Stimulated activated naive B cell treated with anti-CD40 and anti-IgM and Interleukin-4, amounts not matched to agents 10 μg/mL and 1 μg/mL and 100 μg/mL, for 72 hours (primary cell): ENCODE measurements at regions not wholly inside any gene's neighbourhood (a gene's known extent, or its start where the extent isn't known, plus 50 kb on each side); places are given as distances from the start of the nearest gene placed in this dataset.
"Not testable (repeated sequence)": the region's sequence is repeated elsewhere in the genome, so short reads cannot be mapped to it uniquely, and the experiment has no call there.

Experiments used
- ATAC-seq, 2 donors: fragments of 150-1000 bp; cut with Tn5 transposase; replicated peaks; 2 replicates each; pipeline ENCODE4 v1.10.0; 2021; ENCODE audit warnings: moderate library complexity in 1 of 2
- DNase-seq: peaks from one replicate; pipeline ENCODE4 v3.0.0; 2021
- H3K27ac Mint-ChIP-seq: one replicate; pipeline ENCODE4 v1.8.0; 2022; ENCODE audit warnings: mild to moderate bottlenecking, mixed read lengths
- H3K27me3 Mint-ChIP-seq, 2 donors: one replicate each; pipeline ENCODE4 v1.8.0; 2022; ENCODE audit warnings: mixed read lengths in 2 of 2
- H3K36me3 Mint-ChIP-seq, 2 donors: one replicate each; pipeline ENCODE4 v1.8.0; 2022; ENCODE audit warnings: mixed read lengths in 2 of 2, mild to moderate bottlenecking in 1 of 2
- H3K4me1 Mint-ChIP-seq, 2 donors: one replicate each; pipeline ENCODE4 v1.8.0; 2022; ENCODE audit warnings: mixed read lengths in 2 of 2, mild to moderate bottlenecking in 1 of 2
- H3K4me3 Mint-ChIP-seq, 2 donors: one replicate each; pipeline ENCODE4 v1.8.0; 2022; ENCODE audit warnings: mild to moderate bottlenecking in 2 of 2, mixed read lengths in 2 of 2, moderate library complexity in 1 of 2
- H3K9me3 Mint-ChIP-seq, 2 donors: one replicate each; pipeline ENCODE4 v1.8.0; 2022; ENCODE audit warnings: mixed read lengths in 2 of 2, mild to moderate bottlenecking in 1 of 2

DNA sequence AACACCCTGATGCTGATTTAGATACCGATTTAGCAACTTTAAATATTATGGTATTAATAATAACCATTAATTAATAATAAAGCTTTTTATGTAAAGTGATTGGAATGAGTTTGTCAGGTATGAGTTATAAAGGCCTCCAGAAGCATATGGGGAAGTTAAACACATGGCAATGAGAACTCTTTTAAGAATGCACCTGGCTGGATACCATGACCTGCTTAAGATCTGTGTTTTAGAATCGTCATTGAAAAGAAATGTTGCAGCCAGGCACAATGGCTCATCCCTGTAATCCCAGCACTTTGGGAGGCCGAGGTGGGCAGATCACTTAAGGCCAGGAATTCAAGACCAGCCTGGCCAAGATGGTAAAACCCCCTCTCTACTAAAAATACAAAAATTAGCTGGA lies 197.5 kb downstream of the SOX4 start:
- Mint-ChIP-seq H3K4me3 (no peak overlapping the region), H3K36me3 (no peaks in the 10 kb centered on the region), H3K9me3 (no peaks in the 10 kb centered on the region), H3K27me3 (no peaks in the 10 kb centered on the region), H3K27ac (no peak overlapping the region), H3K4me1 (no peaks in the 10 kb centered on the region)
- DNase-seq = no peak
- ATAC-seq = no peak

DNA sequence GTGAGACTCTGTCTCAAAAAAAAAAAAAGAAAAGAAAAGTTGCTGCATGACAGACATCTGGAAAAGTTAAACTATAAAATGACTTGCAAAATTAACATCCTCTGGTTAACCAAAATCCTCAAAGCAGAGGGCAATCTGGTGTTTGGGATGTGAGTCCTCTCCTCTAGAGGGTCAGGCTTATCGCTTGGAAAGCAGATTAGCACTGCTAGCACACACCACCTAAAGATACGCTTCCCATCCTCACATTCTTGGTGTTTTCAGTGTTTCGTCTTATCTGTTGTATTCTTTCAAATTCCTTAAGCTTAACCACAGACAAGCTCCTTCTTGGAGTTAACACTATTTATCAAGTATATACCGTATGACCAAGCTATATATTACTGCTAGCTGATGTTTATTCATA lies 198.0 kb downstream of the SOX4 start:
- no peak for ATAC-seq
- DNase-seq = no peak
- H3K4me3 Mint-ChIP-seq = no peak overlapping the region
- H3K36me3 Mint-ChIP-seq = no peaks in the 10 kb centered on the region
- H3K27me3 Mint-ChIP-seq = no peaks in the 10 kb centered on the region
- no peaks in the 10 kb centered on the region for H3K9me3 Mint-ChIP-seq
- no peak overlapping the region for H3K27ac Mint-ChIP-seq
- no peaks in the 10 kb centered on the region for H3K4me1 Mint-ChIP-seq

GRCh38 chr6:21792177-21792576 lies 198.6 kb downstream of the SOX4 start:
- no peak for ATAC-seq
- no peak overlapping the region for H3K27ac Mint-ChIP-seq
- no peaks in the 10 kb centered on the region for H3K36me3 Mint-ChIP-seq
- H3K27me3 Mint-ChIP-seq = no peaks in the 10 kb centered on the region
- H3K9me3 Mint-ChIP-seq = no peaks in the 10 kb centered on the region
- no peak overlapping the region for H3K4me3 Mint-ChIP-seq
- no peak for DNase-seq
- no peaks in the 10 kb centered on the region for H3K4me1 Mint-ChIP-seq

DNA sequence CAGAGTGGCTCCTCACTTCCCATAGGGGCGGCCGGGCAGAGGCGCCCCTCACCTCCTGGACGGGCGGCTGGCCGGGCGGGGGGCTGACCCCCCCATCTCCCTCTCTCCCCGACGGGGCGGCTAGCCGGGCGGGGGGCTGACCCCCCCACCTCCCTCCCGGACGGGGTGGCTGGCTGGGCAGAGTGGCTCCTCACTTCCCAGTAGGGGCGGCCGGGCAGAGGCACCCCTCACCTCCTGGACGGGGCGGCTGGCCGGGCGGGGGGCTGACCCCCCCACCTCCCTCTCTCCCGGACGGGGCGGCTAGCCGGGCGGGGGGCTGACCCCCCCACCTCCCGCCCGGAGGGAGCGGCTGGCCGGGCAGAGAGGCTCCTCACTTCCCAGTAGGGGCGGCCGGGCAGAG lies 203.4 kb downstream of the SOX4 start:
- not testable (repeated sequence) for H3K36me3 Mint-ChIP-seq, DNase-seq, H3K4me1 Mint-ChIP-seq, H3K4me3 Mint-ChIP-seq, H3K27ac Mint-ChIP-seq, H3K27me3 Mint-ChIP-seq, H3K9me3 Mint-ChIP-seq, ATAC-seq

- Mint-ChIP-seq H3K4me1 (no peaks in the 10 kb centered on the region), H3K36me3 (peaks cover 0 to 4% of the 10 kb centered on the region in 2 donors), H3K9me3 (no peaks in the 10 kb centered on the region), H3K27me3 (no peaks in the 10 kb centered on the region), H3K27ac (no peak overlapping the region), H3K4me3 (no peak overlapping the region)
- ATAC-seq (no peak), DNase-seq (no peak)
Observed at GRCh38 chr6:21798468-21798867, 204.9 kb downstream of the SOX4 start.

- H3K27ac Mint-ChIP-seq = no peak overlapping the region
- no peak for DNase-seq
Observed at GRCh38 chr6:21800330-21800729, 206.8 kb downstream of the SOX4 start.

GRCh38 chr6:21800948-21801438 lies 207.4 kb downstream of the SOX4 start:
- no peaks in the 10 kb centered on the region for H3K27me3 Mint-ChIP-seq
- H3K36me3 Mint-ChIP-seq = peaks cover 0 to 4% of the 10 kb centered on the region in 2 donors
- H3K4me1 Mint-ChIP-seq = no peaks in the 10 kb centered on the region
- H3K4me3 Mint-ChIP-seq = no peak overlapping the region
- no peak for DNase-seq
- H3K27ac Mint-ChIP-seq = no peak overlapping the region
- no peak for ATAC-seq
- no peaks in the 10 kb centered on the region for H3K9me3 Mint-ChIP-seq

More at GRCh38 chr6:21800330-21800729, 206.8 kb downstream of the SOX4 start:
- no peaks in the 10 kb centered on the region for H3K9me3 Mint-ChIP-seq
- no peaks in the 10 kb centered on the region for H3K4me1 Mint-ChIP-seq
- H3K36me3 Mint-ChIP-seq = peaks cover 0 to 4% of the 10 kb centered on the region in 2 donors
- no peak overlapping the region for H3K4me3 Mint-ChIP-seq
- ATAC-seq = no peak
- no peaks in the 10 kb centered on the region for H3K27me3 Mint-ChIP-seq

GRCh38 chr6:21801446-21802174 lies 208.1 kb downstream of the SOX4 start:
- DNase-seq (no peak), ATAC-seq (no peak)
- H3K36me3 Mint-ChIP-seq = peaks cover 0 to 4% of the 10 kb centered on the region in 2 donors
- H3K9me3 Mint-ChIP-seq = no peaks in the 10 kb centered on the region
- H3K27ac Mint-ChIP-seq = no peak overlapping the region
- no peaks in the 10 kb centered on the region for H3K27me3 Mint-ChIP-seq
- H3K4me1 Mint-ChIP-seq = no peaks in the 10 kb centered on the region
- no peak overlapping the region for H3K4me3 Mint-ChIP-seq

- DNase-seq (no peak), ATAC-seq (no peak)
- Mint-ChIP-seq H3K9me3 (no peaks in the 10 kb centered on the region), H3K27me3 (no peaks in the 10 kb centered on the region), H3K4me1 (no peaks in the 10 kb centered on the region), H3K36me3 (peaks cover 0 to 4% of the 10 kb centered on the region in 2 donors), H3K27ac (no peak overlapping the region), H3K4me3 (no peak overlapping the region)
Observed at GRCh38 chr6:21802175-21802822, 208.7 kb downstream of the SOX4 start.

- DNase-seq (no peak), ATAC-seq (no peak)
- no peaks in the 10 kb centered on the region for H3K9me3 Mint-ChIP-seq
- no peak overlapping the region for H3K4me3 Mint-ChIP-seq
- no peak overlapping the region for H3K27ac Mint-ChIP-seq
- no peaks in the 10 kb centered on the region for H3K27me3 Mint-ChIP-seq
- no peaks in the 10 kb centered on the region for H3K4me1 Mint-ChIP-seq
- no peaks in the 10 kb centered on the region for H3K36me3 Mint-ChIP-seq
Observed at GRCh38 chr6:21804941-21805610, 211.5 kb downstream of the SOX4 start.

GRCh38 chr6:21807299-21808044 lies 213.9 kb downstream of the SOX4 start:
- ATAC-seq = no peak
- no peak for DNase-seq

DNA sequence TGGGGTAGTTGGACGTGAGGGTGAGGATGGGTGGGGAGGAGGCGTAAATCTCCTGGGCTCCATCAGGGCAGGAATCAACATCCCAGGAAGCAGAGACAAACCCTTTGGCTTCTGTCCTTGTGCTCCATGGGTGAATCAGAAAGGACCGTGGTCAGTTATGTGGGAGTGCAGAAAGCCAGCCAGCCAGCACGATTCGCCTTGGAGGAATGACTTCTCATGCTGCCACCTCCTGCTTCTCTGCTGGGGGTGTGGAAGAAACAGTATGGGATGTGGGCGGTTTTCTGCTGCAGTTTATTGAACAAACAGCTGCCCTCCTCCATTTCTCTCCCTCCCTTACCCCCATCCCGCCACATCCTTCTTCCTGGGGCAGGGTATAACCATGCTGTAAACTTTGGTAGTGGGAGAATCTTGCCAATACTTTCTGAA lies 214.5 kb downstream of the SOX4 start:
- no peak overlapping the region for H3K27ac Mint-ChIP-seq
- no peak overlapping the region for H3K4me3 Mint-ChIP-seq
- no peaks in the 10 kb centered on the region for H3K36me3 Mint-ChIP-seq
- DNase-seq (no peak), ATAC-seq (no peak)
- peaks cover 0 to 1% of the 10 kb centered on the region in 2 donors for H3K9me3 Mint-ChIP-seq
- H3K27me3 Mint-ChIP-seq = no peaks in the 10 kb centered on the region
- no peaks in the 10 kb centered on the region for H3K4me1 Mint-ChIP-seq

More at GRCh38 chr6:21807299-21808044, 213.9 kb downstream of the SOX4 start:
- no peaks in the 10 kb centered on the region for H3K4me1 Mint-ChIP-seq
- H3K36me3 Mint-ChIP-seq = no peaks in the 10 kb centered on the region
- no peak overlapping the region for H3K27ac Mint-ChIP-seq
- no peaks in the 10 kb centered on the region for H3K9me3 Mint-ChIP-seq
- no peaks in the 10 kb centered on the region for H3K27me3 Mint-ChIP-seq
- no peak overlapping the region for H3K4me3 Mint-ChIP-seq

DNA sequence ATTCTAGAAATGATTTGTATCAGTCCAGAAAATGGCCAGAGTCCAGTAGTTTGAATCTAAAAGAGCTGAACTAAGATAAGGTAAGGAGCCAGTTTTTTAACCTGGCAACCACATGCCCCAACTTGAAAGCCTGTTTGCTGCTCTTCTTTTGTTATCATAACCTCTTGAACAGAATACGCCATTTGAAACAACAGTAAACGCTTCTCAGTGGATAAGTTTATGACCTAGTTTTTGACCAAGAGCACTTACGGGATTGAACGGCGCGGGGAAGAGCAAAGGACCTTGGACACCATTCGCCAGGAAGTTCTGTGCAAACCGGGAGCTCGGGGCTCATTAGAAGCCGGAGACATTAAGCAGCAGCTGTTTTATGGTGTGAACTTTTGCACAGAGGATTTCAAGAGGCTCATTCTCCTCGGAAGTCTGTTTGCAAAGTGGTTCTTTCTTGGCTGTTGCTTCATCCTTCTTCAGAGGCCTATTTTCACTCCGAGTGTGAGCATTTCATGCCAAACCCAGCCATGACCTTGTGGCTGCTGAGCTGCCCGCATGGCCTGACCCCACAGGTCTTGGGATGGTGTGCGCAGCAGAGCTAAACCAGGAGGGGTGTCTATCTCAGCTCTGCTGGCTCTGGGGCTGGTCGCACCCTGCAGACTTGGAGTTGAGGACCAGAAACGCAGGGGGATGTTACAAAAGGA lies 215.1 kb downstream of the SOX4 start:
- Mint-ChIP-seq H3K27ac (no peak overlapping the region), H3K36me3 (no peaks in the 10 kb centered on the region), H3K27me3 (no peaks in the 10 kb centered on the region), H3K9me3 (peaks cover 0 to 1% of the 10 kb centered on the region in 2 donors), H3K4me1 (no peaks in the 10 kb centered on the region), H3K4me3 (no peak overlapping the region)
- no peak for DNase-seq
- ATAC-seq = no peak

DNA sequence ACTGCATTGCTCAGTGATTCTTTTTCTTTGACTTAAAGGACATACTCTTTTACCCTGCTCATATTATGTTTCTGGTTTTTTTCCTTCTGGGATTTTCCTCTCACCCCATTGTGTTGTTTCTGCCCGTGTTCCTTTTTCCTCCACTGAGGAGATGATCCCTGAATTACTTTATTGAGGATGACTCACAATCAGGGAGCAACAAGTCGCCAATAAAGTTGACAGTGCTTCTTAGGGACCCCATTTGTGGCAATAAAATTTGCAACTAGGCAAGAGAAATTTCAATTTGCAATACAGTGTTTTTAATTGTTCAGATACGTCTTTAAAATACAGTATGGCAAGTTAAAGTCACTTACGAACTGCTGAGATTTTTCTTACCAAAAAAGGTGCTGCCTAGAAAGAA lies 217.9 kb downstream of the SOX4 start:
- Mint-ChIP-seq H3K36me3 (no peaks in the 10 kb centered on the region), H3K9me3 (peaks cover 0 to 1% of the 10 kb centered on the region in 2 donors), H3K4me3 (no peak overlapping the region), H3K27me3 (no peaks in the 10 kb centered on the region), H3K27ac (no peak overlapping the region), H3K4me1 (no peaks in the 10 kb centered on the region)
- DNase-seq (no peak), ATAC-seq (no peak)
